HG02623 (cell line): ENCODE measurements at regions not wholly inside any gene's neighbourhood (a gene's known extent, or its start where the extent isn't known, plus 50 kb on each side); places are given as distances from the start of the nearest gene placed in this dataset.
A peak's percentile ranks its signal among the peaks of the same experiment; 100 is the strongest.
"Not testable (repeated sequence)": the region's sequence is repeated elsewhere in the genome, so short reads cannot be mapped to it uniquely, and the experiment has no call there.

Experiments used
- ATAC-seq: cut with Tn5 transposase; IDR thresholded peaks from one replicate; pipeline ENCODE4 v1.9.1; 2021; ENCODE audit warnings: moderate library complexity; ENCODE audit not compliant: unreplicated experiment

GRCh38 chrX:123788193-123788592, 55.3 kb upstream of the THOC2 start:
- not testable (repeated sequence) for ATAC-seq

GRCh38 chrX:123788744-123789143, 55.9 kb upstream of the THOC2 start:
- ATAC-seq: no peak

- ATAC-seq: no peak
Observed at GRCh38 chrX:123797543-123798447, 62.1 kb upstream of the XIAP start.

GRCh38 chrX:123798706-123799430, 61.0 kb upstream of the XIAP start:
- ATAC-seq: not testable (repeated sequence)

- ATAC-seq: no peak
Observed at GRCh38 chrX:123801901-123802300, 58.0 kb upstream of the XIAP start.

- peak; percentile 44 for ATAC-seq
Observed at GRCh38 chrX:123803331-123803983, 56.4 kb upstream of the XIAP start.

GRCh38 chrX:123803984-123804365, 55.9 kb upstream of the XIAP start:
- not testable (repeated sequence) for ATAC-seq

- no peak for ATAC-seq
Observed at GRCh38 chrX:123807835-123808416, 51.9 kb upstream of the XIAP start.

GRCh38 chrX:123809854-123810375, 49.9 kb upstream of the XIAP start:
- ATAC-seq: no peak
